ENCODE measurements at regions not wholly inside any gene's neighbourhood (a gene's known extent, or its start where the extent isn't known, plus 50 kb on each side); places are given as distances from the start of the nearest gene placed in this dataset.

DNA sequence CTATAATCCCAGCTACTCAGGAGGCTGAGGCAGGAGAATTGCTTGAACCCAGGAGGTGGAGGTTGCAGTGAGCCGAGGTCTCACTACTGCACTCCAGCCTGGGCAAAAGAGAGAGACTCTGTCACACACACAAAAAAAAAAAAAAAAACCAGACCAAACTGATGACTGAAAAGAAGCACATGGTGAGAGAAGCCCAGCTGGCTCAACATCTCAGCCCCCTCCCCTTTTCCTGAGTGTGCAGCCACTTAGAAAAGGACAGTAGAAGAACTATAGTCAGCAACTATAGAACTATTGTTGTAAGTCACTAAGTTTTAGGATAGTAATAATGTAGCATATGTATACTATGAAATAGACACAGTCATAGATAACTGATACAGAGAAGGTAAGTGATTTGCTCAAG, 87.2 kb upstream of the RALGPS2 start:
- TF ChIP-seq, protein P1, sequence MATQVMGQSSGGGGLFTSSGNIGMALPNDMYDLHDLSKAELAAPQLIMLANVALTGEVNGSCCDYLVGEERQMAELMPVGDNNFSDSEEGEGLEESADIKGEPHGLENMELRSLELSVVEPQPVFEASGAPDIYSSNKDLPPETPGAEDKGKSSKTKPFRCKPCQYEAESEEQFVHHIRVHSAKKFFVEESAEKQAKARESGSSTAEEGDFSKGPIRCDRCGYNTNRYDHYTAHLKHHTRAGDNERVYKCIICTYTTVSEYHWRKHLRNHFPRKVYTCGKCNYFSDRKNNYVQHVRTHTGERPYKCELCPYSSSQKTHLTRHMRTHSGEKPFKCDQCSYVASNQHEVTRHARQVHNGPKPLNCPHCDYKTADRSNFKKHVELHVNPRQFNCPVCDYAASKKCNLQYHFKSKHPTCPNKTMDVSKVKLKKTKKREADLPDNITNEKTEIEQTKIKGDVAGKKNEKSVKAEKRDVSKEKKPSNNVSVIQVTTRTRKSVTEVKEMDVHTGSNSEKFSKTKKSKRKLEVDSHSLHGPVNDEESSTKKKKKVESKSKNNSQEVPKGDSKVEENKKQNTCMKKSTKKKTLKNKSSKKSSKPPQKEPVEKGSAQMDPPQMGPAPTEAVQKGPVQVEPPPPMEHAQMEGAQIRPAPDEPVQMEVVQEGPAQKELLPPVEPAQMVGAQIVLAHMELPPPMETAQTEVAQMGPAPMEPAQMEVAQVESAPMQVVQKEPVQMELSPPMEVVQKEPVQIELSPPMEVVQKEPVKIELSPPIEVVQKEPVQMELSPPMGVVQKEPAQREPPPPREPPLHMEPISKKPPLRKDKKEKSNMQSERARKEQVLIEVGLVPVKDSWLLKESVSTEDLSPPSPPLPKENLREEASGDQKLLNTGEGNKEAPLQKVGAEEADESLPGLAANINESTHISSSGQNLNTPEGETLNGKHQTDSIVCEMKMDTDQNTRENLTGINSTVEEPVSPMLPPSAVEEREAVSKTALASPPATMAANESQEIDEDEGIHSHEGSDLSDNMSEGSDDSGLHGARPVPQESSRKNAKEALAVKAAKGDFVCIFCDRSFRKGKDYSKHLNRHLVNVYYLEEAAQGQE (tag by site-specific recombination; IDR thresholded peaks at IDR 0.05), result no peak
- TF ChIP-seq, protein P2, sequence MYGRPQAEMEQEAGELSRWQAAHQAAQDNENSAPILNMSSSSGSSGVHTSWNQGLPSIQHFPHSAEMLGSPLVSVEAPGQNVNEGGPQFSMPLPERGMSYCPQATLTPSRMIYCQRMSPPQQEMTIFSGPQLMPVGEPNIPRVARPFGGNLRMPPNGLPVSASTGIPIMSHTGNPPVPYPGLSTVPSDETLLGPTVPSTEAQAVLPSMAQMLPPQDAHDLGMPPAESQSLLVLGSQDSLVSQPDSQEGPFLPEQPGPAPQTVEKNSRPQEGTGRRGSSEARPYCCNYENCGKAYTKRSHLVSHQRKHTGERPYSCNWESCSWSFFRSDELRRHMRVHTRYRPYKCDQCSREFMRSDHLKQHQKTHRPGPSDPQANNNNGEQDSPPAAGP (tag by site-specific recombination; IDR thresholded peaks at IDR 0.05), result no peak
- TF ChIP-seq, protein P3, sequence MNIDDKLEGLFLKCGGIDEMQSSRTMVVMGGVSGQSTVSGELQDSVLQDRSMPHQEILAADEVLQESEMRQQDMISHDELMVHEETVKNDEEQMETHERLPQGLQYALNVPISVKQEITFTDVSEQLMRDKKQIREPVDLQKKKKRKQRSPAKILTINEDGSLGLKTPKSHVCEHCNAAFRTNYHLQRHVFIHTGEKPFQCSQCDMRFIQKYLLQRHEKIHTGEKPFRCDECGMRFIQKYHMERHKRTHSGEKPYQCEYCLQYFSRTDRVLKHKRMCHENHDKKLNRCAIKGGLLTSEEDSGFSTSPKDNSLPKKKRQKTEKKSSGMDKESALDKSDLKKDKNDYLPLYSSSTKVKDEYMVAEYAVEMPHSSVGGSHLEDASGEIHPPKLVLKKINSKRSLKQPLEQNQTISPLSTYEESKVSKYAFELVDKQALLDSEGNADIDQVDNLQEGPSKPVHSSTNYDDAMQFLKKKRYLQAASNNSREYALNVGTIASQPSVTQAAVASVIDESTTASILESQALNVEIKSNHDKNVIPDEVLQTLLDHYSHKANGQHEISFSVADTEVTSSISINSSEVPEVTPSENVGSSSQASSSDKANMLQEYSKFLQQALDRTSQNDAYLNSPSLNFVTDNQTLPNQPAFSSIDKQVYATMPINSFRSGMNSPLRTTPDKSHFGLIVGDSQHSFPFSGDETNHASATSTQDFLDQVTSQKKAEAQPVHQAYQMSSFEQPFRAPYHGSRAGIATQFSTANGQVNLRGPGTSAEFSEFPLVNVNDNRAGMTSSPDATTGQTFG (tag by site-specific recombination; IDR thresholded peaks at IDR 0.05; ENCODE audit: borderline replicate concordance), result no peak
- no peak for TF ChIP-seq ZNF274 (IDR thresholded peaks at IDR 0.05; ENCODE audit: low read length)
- TF ChIP-seq ZNF274 (tag by site-specific recombination; IDR thresholded peaks at IDR 0.05; ENCODE audit: borderline replicate concordance), result no peak
- TF ChIP-seq ZNF843 (tag by site-specific recombination; IDR thresholded peaks at IDR 0.05), result no peak
- TF ChIP-seq, protein P4, sequence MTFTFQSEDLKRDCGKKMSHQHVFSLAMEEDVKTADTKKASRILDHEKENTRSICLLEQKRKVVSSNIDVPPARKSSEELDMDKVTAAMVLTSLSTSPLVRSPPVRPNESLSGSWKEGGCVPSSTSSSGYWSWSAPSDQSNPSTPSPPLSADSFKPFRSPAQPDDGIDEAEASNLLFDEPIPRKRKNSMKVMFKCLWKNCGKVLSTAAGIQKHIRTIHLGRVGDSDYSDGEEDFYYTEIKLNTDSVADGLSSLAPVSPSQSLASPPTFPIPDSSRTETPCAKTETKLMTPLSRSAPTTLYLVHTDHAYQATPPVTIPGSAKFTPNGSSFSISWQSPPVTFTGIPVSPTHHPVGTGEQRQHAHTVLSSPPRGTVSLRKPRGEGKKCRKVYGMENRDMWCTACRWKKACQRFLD (tag by site-specific recombination; IDR thresholded peaks at IDR 0.05), result no peak
- TF ChIP-seq, protein P5, sequence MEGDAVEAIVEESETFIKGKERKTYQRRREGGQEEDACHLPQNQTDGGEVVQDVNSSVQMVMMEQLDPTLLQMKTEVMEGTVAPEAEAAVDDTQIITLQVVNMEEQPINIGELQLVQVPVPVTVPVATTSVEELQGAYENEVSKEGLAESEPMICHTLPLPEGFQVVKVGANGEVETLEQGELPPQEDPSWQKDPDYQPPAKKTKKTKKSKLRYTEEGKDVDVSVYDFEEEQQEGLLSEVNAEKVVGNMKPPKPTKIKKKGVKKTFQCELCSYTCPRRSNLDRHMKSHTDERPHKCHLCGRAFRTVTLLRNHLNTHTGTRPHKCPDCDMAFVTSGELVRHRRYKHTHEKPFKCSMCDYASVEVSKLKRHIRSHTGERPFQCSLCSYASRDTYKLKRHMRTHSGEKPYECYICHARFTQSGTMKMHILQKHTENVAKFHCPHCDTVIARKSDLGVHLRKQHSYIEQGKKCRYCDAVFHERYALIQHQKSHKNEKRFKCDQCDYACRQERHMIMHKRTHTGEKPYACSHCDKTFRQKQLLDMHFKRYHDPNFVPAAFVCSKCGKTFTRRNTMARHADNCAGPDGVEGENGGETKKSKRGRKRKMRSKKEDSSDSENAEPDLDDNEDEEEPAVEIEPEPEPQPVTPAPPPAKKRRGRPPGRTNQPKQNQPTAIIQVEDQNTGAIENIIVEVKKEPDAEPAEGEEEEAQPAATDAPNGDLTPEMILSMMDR (tag by site-specific recombination; IDR thresholded peaks at IDR 0.05), result no peak

All from HEK293 (cell line).